Nephron progenitor cell (in vitro differentiated cells): ENCODE measurements at regions not wholly inside any gene's neighbourhood (a gene's known extent, or its start where the extent isn't known, plus 50 kb on each side); places are given as distances from the start of the nearest gene placed in this dataset.
"Not testable (repeated sequence)": the region's sequence is repeated elsewhere in the genome, so short reads cannot be mapped to it uniquely, and the experiment has no call there.

Source experiments
- DNase-seq: peaks from one replicate; pipeline ENCODE4 v3.0.0; 2021
- H3K27ac Mint-ChIP-seq: 2 replicates; pipeline ENCODE4 v1.8.0; 2021; ENCODE audit warnings: mild to moderate bottlenecking, moderate library complexity, mixed read lengths
- H3K27me3 Mint-ChIP-seq: 2 replicates; pipeline ENCODE4 v1.8.0; 2021; ENCODE audit warnings: mild to moderate bottlenecking, low read depth, mixed read lengths; ENCODE audit not compliant: poor library complexity
- H3K36me3 Mint-ChIP-seq: 2 replicates; pipeline ENCODE4 v1.8.0; 2021; ENCODE audit warnings: low read depth, mixed read lengths
- H3K4me1 Mint-ChIP-seq: 2 replicates; pipeline ENCODE4 v1.8.0; 2021; ENCODE audit warnings: mixed read lengths
- H3K4me3 Mint-ChIP-seq: 2 replicates; pipeline ENCODE4 v1.8.0; 2021; ENCODE audit warnings: mild to moderate bottlenecking, moderate library complexity, mixed read lengths
- H3K9me3 Mint-ChIP-seq: 2 replicates; pipeline ENCODE4 v1.8.0; 2021; ENCODE audit warnings: mild to moderate bottlenecking, moderate library complexity, mixed read lengths
- CTCF ChIP-seq: fragments of 200-600 bp; sonication (generic); IDR thresholded peaks from 2 replicates; pipeline ENCODE4 v1.5.0; 2021; ENCODE audit warnings: antibody characterized with exemption

- H3K27me3 Mint-ChIP-seq: no peaks in the 10 kb centered on the region
- H3K27ac Mint-ChIP-seq: no peak overlapping the region
- peaks cover 28% of the 10 kb centered on the region for H3K9me3 Mint-ChIP-seq
- no peak for TF ChIP-seq CTCF
- H3K4me1 Mint-ChIP-seq: peaks cover 16% of the 10 kb centered on the region
- H3K36me3 Mint-ChIP-seq: peaks cover 17% of the 10 kb centered on the region
- H3K4me3 Mint-ChIP-seq: no peak overlapping the region
- no peak for DNase-seq
These were observed 260.3 kb upstream of the DIO3 start for GRCh38 chr14:101301011-101301410.

- H3K4me3 Mint-ChIP-seq, H3K4me1 Mint-ChIP-seq, H3K27me3 Mint-ChIP-seq, DNase-seq, H3K9me3 Mint-ChIP-seq, H3K36me3 Mint-ChIP-seq, H3K27ac Mint-ChIP-seq: not testable (repeated sequence)
These were observed 254.1 kb upstream of the DIO3 start for GRCh38 chr14:101307162-101307561.

- H3K27ac Mint-ChIP-seq, H3K27me3 Mint-ChIP-seq: not testable (repeated sequence)
- H3K9me3 Mint-ChIP-seq: peaks cover 24% of the 10 kb centered on the region
These were observed 250.1 kb upstream of the DIO3 start for GRCh38 chr14:101311186-101311585.

GRCh38 chr14:101313268-101313667 lies 248.0 kb upstream of the DIO3 start:
- no peak for DNase-seq
- H3K4me1 Mint-ChIP-seq: peaks cover 5% of the 10 kb centered on the region
- peaks cover 5% of the 10 kb centered on the region for H3K36me3 Mint-ChIP-seq
- H3K27me3 Mint-ChIP-seq: peaks cover 4% of the 10 kb centered on the region
- no peak for TF ChIP-seq CTCF
- peaks cover 30% of the 10 kb centered on the region for H3K9me3 Mint-ChIP-seq
- H3K4me3 Mint-ChIP-seq: no peak overlapping the region
- no peak overlapping the region for H3K27ac Mint-ChIP-seq

More at GRCh38 chr14:101311186-101311585, 250.1 kb upstream of the DIO3 start:
- H3K36me3 Mint-ChIP-seq, DNase-seq, H3K4me3 Mint-ChIP-seq, H3K4me1 Mint-ChIP-seq: not testable (repeated sequence)

GRCh38 chr14:101315802-101316296 lies 245.4 kb upstream of the DIO3 start:
- no peak overlapping the region for H3K4me3 Mint-ChIP-seq
- no peak for TF ChIP-seq CTCF
- no peak for DNase-seq
- H3K27ac Mint-ChIP-seq: no peak overlapping the region
- peaks cover 5% of the 10 kb centered on the region for H3K36me3 Mint-ChIP-seq
- H3K4me1 Mint-ChIP-seq: peaks cover 9% of the 10 kb centered on the region
- peaks cover 4% of the 10 kb centered on the region for H3K27me3 Mint-ChIP-seq
- peaks cover 30% of the 10 kb centered on the region for H3K9me3 Mint-ChIP-seq

- DNase-seq: no peak
- TF ChIP-seq CTCF: no peak
- peaks cover 22% of the 10 kb centered on the region for H3K9me3 Mint-ChIP-seq
- peaks cover 4% of the 10 kb centered on the region for H3K27me3 Mint-ChIP-seq
- no peak overlapping the region for H3K4me3 Mint-ChIP-seq
- peaks cover 5% of the 10 kb centered on the region for H3K36me3 Mint-ChIP-seq
- H3K27ac Mint-ChIP-seq: no peak overlapping the region
- H3K4me1 Mint-ChIP-seq: peaks cover 5% of the 10 kb centered on the region
These were observed 243.0 kb upstream of the DIO3 start for GRCh38 chr14:101318271-101318670.

GRCh38 chr14:101320396-101320795 lies 240.9 kb upstream of the DIO3 start:
- no peak for DNase-seq
- H3K4me3 Mint-ChIP-seq: no peak overlapping the region
- H3K9me3 Mint-ChIP-seq: peaks cover 36% of the 10 kb centered on the region
- H3K36me3 Mint-ChIP-seq: peaks cover 12% of the 10 kb centered on the region
- no peak for TF ChIP-seq CTCF
- peaks cover 5% of the 10 kb centered on the region for H3K4me1 Mint-ChIP-seq
- H3K27me3 Mint-ChIP-seq: peaks cover 4% of the 10 kb centered on the region
- no peak overlapping the region for H3K27ac Mint-ChIP-seq
